Inflammatory macrophage treated with lipopolysaccharide for 1 hour (primary cell): ENCODE measurements at regions not wholly inside any gene's neighbourhood (a gene's known extent, or its start where the extent isn't known, plus 50 kb on each side); places are given as distances from the start of the nearest gene placed in this dataset.
"Not testable (repeated sequence)": the region's sequence is repeated elsewhere in the genome, so short reads cannot be mapped to it uniquely, and the experiment has no call there.

Source experiments
- DNase-seq, 2 donors: peaks; one replicate each; pipeline ENCODE4 v3.0.0-alpha.2; 2020 to 2022

DNA sequence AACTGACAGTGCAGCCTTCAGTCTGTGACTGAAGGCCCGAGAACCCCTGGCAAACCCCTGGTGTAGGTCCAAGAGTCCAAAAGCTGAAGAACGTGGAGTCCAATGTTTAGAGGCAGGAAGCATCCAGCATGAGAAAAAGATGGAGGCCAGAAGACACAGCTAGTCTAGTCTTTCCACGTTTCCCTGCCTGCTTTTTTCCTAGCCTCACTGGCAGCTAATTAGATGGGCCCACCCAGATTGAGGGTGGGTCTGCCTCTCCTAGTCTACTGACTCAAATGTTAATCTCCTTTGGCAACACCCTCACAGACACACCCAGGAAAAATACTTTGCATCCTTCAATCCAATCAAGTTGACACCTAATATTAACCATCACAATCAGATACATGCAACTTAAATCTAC is 87.8 kb downstream of the TENT5D start:
- not testable (repeated sequence) for DNase-seq

GRCh38 chrX:80511969-80512760 is 91.9 kb downstream of the TENT5D start:
- DNase-seq: no peak

DNA sequence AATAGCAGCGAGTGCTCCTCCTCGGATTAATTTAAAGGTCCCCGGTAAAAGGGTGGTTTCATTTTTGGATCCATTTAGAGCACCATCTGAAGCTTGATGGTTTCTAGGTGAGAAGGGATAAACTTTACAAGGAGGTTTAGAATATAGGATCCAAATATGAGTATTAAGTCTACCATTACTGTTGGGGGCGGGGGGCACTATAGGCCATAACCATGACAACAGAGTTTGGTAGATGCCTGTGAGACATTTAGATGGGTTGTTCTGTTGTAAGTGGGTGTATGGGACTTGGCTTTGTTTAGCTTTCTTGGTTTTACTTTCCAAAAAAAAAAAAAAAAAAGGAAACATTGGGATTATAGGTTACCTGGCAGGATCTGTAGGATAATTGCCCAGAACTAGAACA is 92.7 kb downstream of the TENT5D start:
- no peak for DNase-seq

GRCh38 chrX:80513625-80514024 is 93.4 kb downstream of the TENT5D start:
- no peak for DNase-seq

GRCh38 chrX:80537096-80537495 is 116.8 kb downstream of the TENT5D start:
- no peak for DNase-seq

DNA sequence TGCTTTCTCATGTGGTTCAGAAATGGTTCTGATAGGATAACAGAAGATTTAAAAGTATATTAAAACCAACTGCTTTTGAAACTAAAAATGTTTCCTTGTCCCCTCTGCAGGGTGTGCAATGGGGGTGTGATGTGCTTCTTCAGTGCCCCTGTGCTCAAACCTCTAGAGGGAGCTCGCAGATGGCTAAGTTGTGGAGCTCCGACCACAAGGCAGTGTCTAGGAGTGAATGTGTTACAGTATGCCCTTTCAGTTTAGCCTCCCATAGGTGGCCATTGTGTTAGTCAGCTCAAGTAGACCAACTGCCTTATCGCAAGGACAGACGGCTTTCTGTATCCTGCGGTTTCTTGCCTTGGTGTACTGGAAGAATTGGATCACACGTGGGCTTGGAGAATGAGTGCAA is 130.5 kb downstream of the TENT5D start:
- no peak for DNase-seq

- no peak for DNase-seq
Measured at GRCh38 chrX:80556148-80556547, 135.9 kb downstream of the TENT5D start.

DNA sequence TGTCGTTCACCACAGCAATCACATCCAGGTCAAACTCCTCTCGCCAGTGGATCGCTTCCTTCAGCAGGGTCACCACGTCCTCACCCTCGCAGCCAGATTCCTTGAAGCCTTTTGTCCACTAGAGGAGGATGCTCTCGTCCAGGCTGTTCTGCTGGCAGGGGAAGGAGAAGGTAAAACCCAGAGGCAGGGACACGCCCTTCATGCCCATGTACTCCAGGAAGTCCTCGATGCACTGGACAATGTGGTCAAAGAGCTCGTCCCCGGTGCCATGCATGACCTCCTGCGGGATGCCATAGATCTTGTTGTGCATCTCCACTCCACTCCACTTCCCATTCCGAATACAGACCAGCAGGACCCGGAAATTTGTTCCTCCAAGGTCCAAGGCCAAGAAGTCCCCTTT is 152.4 kb downstream of the TENT5D start:
- no peak for DNase-seq

- DNase-seq: no peak
Measured at GRCh38 chrX:80573275-80573674, 153.0 kb downstream of the TENT5D start.

DNA sequence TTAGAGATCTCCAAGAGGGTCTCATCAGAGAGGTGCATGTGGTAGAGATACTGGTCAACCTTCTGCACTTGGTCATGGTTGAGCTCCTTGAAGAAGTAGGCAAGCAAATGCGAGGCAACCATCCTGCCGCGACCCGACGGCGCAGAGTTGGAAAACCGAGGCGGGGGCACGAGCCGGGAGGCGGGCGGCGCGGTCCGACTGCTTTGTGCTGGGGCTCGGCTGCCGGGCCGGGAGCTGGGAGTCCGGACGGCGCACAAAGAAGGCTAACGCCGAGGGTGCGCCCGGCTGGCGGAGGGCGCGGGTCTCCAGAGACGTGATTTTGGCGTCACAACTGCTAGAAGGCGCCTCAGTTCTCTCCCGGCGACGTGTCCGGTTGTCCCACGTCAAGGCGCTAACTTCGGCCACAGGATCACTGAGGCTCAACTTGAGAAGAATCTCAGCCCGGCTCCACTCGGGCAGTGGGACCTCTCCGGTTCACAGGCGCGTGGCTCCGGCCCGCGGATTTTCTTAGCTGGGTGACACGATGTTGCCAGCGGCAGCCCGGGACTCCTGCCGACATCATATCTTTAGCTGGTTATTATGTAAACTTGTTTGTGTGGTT is 154.3 kb downstream of the TENT5D start:
- not testable (repeated sequence) for DNase-seq

- no peak for DNase-seq
Measured at GRCh38 chrX:80576267-80576666, 156.0 kb downstream of the TENT5D start.

- DNase-seq: no peak
Measured at GRCh38 chrX:80576806-80577533, 156.7 kb downstream of the TENT5D start.

DNA sequence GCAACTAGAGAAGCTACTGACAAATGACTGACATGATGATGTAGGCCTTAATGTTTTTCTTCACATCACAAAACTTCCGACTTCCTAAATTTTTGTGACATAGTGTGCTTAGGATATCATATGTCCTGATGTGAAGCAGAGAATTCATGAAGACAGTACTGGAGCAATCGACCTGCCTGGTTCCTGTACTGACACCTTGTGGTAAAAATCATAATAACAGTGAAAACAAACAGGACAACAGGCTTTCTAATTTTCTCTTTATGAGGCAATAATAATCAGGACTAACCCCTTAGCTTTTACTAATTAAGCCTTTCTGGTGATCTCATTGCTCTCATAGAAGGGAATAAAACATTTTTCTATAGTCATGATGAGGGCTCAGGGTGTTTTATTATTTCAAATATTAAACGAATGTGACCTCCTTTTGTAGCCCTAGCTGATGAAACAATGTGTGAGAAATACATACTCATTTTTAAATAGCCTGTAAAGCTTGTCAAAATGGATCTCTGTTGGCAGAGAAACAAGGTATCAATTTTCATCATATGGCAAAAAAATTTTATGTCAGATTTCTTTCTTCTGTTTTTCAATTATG is 158.4 kb downstream of the TENT5D start:
- peak; percentile 4 for DNase-seq

DNA sequence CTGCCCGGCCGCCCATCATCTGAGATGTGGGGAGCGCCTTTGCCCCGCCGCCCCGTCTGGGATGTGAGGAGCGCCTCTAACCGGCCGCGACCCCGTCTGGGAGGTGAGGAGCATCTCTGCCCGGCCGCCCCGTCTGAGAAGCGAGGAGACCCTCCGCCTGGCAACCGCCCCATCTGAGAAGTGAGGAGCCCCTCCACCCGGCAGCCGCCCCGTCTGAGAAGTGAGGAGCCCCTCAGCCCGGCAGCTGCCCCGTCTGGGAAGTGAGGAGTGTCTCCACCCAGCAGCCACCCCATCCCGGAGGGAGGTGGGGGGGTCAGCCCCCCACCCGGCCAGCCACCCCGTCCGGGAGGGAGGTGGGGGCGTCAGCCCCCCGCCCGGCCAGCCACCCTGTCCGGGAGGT is 170.7 kb downstream of the TENT5D start:
- DNase-seq: not testable (repeated sequence)

GRCh38 chrX:80602036-80602860 is 182.0 kb downstream of the TENT5D start:
- DNase-seq: no peak
